ENCODE measurements at regions not wholly inside any gene's neighbourhood (a gene's known extent, or its start where the extent isn't known, plus 50 kb on each side); places are given as distances from the start of the nearest gene placed in this dataset.

GRCh38 chr4:102441978-102442911 lies 58.9 kb upstream of the NFKB1 start (continued):
- TF ChIP-seq ATF2 (CRISPR knock-in tag; IDR thresholded peaks at IDR 0.05) (peak; percentile 68; the same call in 1 of the 2 replicates), ZNF720 (CRISPR knock-in tag; IDR thresholded peaks at IDR 0.05) (no peak), ZNF746 (CRISPR knock-in tag; IDR thresholded peaks at IDR 0.05) (no peak), ZNF30 (CRISPR knock-in tag; IDR thresholded peaks at IDR 0.05) (no peak), ZNF883 (CRISPR knock-in tag; IDR thresholded peaks at IDR 0.05; ENCODE audit: not compliant biosample characterization) (no peak), ZNF430 (CRISPR knock-in tag; IDR thresholded peaks at IDR 0.05) (0 out of 2 replicates have a peak, but pooled peaks have one; percentile 48), SMARCC2 (IDR thresholded peaks at IDR 0.05) (0 out of 2 replicates have a peak, but pooled peaks have one; percentile 39), ZNF580 (CRISPR knock-in tag; IDR thresholded peaks at IDR 0.05; ENCODE audit: borderline replicate concordance, low read depth) (peak; percentile 69; the same call in 1 of the 2 replicates), NONO (IDR thresholded peaks at IDR 0.05) (no peak), NONO (CRISPR knock-in tag; conservative IDR thresholded peaks at IDR 0.05) (peak; percentile 75), ZMYM3 (CRISPR knock-in tag; IDR thresholded peaks at IDR 0.05) (no peak), KLF13 (CRISPR knock-in tag; IDR thresholded peaks at IDR 0.05) (no peak), ZNF24 (IDR thresholded peaks at IDR 0.05) (no peak), ZNF230 (CRISPR knock-in tag; IDR thresholded peaks at IDR 0.05) (no peak), WIZ (CRISPR knock-in tag; IDR thresholded peaks at IDR 0.05) (0 out of 2 replicates have a peak, but pooled peaks have one; percentile 48), MED8 (CRISPR knock-in tag; IDR thresholded peaks at IDR 0.05; ENCODE audit: insufficient replicate concordance) (peak; percentile 25), HOXD1 (CRISPR knock-in tag; IDR thresholded peaks at IDR 0.05) (no peak), ZNF761 (CRISPR knock-in tag; conservative IDR thresholded peaks at IDR 0.05) (no peak), ZMAT3 (CRISPR knock-in tag; conservative IDR thresholded peaks at IDR 0.05) (no peak), ZKSCAN8 (CRISPR knock-in tag; IDR thresholded peaks at IDR 0.05; ENCODE audit: borderline replicate concordance) (peak; percentile 75; the same call in 1 of the 2 replicates), KAT7 (CRISPR knock-in tag; IDR thresholded peaks at IDR 0.05; ENCODE audit: borderline replicate concordance) (peak; percentile 39; the same call in 1 of the 2 replicates)
- TF ChIP-seq, protein P1, sequence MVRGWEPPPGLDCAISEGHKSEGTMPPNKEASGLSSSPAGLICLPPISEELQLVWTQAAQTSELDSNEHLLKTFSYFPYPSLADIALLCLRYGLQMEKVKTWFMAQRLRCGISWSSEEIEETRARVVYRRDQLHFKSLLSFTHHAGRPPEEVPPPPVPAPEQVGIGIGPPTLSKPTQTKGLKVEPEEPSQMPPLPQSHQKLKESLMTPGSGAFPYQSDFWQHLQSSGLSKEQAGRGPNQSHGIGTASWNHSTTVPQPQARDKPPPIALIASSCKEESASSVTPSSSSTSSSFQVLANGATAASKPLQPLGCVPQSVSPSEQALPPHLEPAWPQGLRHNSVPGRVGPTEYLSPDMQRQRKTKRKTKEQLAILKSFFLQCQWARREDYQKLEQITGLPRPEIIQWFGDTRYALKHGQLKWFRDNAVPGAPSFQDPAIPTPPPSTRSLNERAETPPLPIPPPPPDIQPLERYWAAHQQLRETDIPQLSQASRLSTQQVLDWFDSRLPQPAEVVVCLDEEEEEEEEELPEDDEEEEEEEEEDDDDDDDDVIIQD (CRISPR knock-in tag; IDR thresholded peaks at IDR 0.05; ENCODE audit: low read depth) = peak; percentile 88; the same call in 1 of the 2 replicates
- TF ChIP-seq, protein P2, sequence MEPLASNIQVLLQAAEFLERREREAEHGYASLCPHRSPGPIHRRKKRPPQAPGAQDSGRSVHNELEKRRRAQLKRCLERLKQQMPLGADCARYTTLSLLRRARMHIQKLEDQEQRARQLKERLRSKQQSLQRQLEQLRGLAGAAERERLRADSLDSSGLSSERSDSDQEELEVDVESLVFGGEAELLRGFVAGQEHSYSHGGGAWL (CRISPR knock-in tag; IDR thresholded peaks at IDR 0.05) = no peak

Measured in HepG2 (cell line).